NCI-H187 (cell line): ENCODE measurements at regions not wholly inside any gene's neighbourhood (a gene's known extent, or its start where the extent isn't known, plus 50 kb on each side); places are given as distances from the start of the nearest gene placed in this dataset.

Experiments used
- DNase-seq, 2 experiments: peaks; one replicate each; lab custom pipeline; 2025; lab: John Stamatoyannopoulos, UW

- peak in 1 of 2 experiments; percentile 4 for DNase-seq
Measured at GRCh38 chr20:19077370-19078220, 134.8 kb upstream of the SLC24A3 start.

DNA sequence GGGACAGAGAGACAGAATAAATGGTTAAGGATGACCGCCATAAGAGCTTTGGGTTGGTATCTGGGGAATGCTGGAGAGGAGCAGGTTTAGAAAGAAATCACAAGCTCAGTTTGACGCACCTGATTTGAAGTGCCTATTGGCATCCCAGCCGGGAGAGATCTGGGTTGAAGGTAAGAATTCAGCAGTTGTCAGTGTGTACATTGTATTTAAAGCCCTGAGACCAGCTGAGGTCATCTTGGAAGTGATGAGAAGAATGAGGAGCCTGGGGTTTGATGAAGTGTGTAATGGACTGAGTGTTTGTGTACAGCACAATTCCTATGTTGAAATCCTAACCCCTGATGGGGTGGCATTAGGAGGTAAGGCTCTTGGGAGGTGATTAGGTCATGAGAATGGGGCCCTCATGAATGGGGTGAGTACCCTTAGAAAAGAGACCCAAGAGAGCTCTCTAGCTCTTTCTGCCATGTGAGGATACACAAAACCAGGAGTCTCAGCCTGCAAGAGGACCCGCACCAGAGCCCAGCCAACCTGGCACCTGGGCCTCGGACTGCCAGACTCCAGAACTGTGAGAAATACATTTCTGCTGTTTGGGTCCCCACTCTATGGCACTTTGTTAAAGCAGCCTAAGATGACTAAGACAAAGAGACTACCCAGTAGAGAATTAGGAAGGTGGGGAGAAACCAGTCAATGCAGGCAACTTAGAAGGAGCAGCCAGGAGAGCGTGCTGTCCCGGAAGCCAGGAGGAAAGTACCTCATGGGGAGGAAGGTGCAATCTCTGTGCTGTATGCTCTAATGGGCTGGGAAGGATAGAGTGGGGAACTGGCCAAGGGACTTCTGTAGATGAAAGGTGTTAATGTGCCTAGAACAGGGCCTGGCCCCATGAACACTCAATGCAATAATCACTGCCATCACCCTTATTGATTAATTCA, 133.7 kb upstream of the SLC24A3 start:
- no peak for DNase-seq

GRCh38 chr20:19079536-19080299, 132.7 kb upstream of the SLC24A3 start:
- DNase-seq = no peak

DNA sequence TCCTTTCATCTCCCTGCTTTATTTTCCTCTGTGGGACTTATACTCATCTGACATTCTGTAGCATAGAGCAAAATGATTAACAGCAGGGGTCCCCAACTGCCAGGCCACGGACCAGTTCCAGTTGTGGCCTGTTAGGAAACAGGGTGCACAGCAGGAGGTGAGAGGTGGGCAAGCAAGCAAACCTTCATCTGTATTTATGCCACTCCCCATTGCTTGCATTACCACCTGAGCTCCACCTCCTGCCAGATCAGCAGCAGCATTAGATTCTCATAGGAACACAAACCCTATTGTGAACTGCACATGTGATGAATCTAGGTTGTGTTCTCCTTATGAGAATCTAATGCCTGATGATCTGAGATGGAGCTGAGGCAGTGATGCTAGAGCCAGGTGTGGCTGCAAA, 130.5 kb upstream of the SLC24A3 start:
- DNase-seq = no peak

GRCh38 chr20:19083136-19083621, 129.3 kb upstream of the SLC24A3 start:
- no peak for DNase-seq

GRCh38 chr20:19090332-19090731, 122.1 kb upstream of the SLC24A3 start:
- no peak for DNase-seq

- no peak for DNase-seq
Measured at GRCh38 chr20:19094959-19095541, 117.4 kb upstream of the SLC24A3 start.

DNA sequence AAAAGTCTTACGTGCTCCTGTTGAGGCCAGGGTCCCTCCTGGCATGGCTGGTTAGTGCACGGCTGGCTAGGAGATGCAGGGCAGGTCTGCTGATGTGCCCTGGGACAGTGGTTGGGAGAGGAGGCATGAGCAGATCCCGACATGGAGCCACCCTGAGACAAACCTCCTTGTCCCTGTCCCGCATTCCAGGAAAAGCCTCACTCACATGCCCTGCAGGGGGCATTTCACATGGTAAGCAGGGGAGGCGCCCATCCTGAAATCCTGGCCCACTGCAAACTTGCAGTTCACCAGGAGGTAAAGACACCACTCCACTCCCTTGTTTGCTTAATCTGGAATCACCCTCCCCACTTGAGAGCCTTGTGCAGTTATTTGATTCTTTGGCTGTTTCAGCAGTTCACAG, 116.7 kb upstream of the SLC24A3 start:
- no peak for DNase-seq

GRCh38 chr20:19096843-19097242, 115.6 kb upstream of the SLC24A3 start:
- DNase-seq = no peak

DNA sequence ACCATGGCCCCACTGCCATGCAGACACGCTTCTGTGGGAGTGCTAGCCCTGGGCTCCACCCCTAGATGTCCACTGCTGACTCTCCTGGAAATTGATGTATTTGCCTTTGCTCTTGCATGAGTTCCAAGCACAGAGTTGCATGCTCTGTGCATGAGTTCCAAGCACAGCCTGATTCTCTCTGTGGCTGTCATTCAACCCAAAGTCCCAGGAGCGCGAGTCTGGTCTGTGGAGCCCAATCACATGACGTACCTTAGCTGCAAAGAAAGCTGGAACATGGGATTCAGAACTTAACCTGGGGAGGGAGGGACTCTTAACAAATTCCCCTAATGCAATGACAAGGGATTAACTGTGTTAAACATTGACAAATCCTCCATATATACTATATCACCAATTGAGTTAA, 114.3 kb upstream of the SLC24A3 start:
- no peak for DNase-seq

DNA sequence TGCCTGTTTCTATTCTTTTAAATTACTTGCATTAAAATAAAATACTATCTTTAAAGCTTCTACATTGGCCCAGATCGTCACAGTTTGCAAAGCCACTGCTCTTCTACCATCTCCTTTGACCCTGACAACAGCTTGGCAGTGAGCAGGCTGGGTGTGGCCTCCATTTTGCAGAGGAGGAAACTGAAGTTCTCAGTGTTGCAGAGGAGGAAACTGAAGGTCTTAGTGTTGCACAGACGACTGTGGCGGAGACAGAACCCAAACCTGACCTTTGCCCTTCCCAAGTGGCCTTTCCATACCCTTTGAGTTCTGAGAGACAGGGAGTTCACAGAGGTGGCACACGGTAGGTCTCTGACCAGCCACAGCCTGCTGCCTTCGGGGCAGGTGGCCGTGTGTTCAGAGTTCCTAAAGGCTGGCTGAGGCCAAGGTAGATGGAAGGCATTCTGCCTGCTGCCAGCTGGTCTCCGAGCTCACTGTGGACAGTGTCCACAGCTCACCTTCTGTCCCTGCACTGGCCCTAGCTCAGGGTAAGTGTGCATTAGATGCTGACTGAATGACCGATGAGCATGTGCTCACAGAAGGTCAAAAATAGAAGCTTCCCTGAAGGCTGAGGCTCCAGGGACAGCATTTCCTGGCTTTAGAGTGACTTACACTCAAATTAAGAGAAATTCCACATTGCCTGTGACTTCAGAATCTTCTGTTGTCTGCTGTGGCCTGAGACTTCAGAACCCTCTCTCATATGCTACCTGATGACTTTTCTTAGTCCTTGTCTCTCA, 113.5 kb upstream of the SLC24A3 start:
- DNase-seq = no peak

- DNase-seq = no peak
Measured at GRCh38 chr20:19099596-19100545, 112.6 kb upstream of the SLC24A3 start.

DNA sequence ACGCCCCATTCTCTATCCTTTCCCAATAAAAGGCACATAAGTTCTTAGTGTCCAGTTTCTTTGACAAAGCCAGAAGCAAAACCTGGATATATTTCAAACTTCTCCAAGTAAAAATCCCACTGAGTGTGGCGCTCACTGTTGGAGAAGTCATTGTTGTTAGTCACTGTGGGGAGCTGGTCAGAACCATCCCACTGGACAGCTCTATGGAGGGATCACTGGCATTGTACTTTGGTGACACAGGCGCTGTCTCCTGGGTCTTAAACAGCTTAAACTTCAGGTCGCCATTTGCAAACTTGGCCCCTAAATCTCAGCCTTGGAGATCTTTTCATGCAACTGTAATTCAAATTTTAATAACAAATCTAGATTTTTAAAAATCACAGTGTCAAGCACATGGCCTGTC, 111.5 kb upstream of the SLC24A3 start:
- DNase-seq = no peak

GRCh38 chr20:19104186-19104585, 108.3 kb upstream of the SLC24A3 start:
- no peak for DNase-seq

- no peak for DNase-seq
Measured at GRCh38 chr20:19108155-19108554, 104.3 kb upstream of the SLC24A3 start.

- no peak for DNase-seq
Measured at GRCh38 chr20:19110285-19110684, 102.2 kb upstream of the SLC24A3 start.

DNA sequence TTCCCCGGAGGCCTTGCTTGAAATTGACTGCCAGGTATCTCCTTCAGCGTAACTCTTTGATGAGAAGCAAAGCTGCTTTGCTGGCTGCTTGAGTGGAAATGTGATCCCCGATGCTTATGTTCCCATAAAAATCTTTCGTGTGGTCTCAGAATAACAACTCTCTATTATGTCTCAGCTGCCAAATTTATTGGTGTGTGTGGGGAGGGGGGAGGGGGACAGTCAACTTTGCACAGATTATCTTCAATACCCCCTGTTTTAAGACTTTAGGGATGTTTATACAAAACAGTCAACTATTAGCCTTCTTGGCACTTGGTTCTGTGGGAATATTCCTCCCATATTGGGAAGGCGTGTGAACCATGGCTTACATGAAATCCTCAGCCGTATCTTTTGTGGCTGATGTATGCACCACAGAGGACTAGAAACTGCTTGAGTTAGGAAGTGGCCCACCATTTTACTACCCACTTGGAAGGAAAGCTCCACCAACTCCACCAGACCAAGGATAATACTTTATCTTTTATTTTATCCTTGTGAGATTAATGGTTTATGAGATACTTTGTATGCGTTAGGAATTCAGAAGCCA, 101.5 kb upstream of the SLC24A3 start:
- peak; percentile 29 to 30 for DNase-seq

DNA sequence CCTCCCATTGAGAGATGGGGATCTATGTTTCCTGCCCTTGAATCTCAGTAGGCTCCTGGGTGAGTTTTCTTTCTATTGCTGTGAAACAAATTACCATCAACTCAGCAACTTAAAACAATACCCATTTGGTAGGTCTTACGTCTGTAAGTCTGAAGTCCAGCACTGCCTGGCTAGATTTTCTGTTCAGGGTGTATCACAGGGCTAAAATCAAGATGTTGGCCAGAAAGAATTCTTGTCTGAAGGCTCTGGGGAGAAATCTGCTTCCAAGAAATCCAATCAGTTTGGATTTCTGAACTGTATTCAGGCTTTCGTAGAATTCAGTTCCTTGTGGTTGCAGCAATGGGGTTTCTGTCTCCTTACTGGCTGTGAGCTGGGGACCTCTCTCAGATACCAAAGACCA, 99.6 kb upstream of the SLC24A3 start:
- no peak for DNase-seq

GRCh38 chr20:19113343-19113930, 99.0 kb upstream of the SLC24A3 start:
- no peak for DNase-seq
